ENCODE measurements at regions not wholly inside any gene's neighbourhood (a gene's known extent, or its start where the extent isn't known, plus 50 kb on each side); places are given as distances from the start of the nearest gene placed in this dataset.
A peak's percentile ranks its signal among the peaks of the same experiment; 100 is the strongest.

DNA sequence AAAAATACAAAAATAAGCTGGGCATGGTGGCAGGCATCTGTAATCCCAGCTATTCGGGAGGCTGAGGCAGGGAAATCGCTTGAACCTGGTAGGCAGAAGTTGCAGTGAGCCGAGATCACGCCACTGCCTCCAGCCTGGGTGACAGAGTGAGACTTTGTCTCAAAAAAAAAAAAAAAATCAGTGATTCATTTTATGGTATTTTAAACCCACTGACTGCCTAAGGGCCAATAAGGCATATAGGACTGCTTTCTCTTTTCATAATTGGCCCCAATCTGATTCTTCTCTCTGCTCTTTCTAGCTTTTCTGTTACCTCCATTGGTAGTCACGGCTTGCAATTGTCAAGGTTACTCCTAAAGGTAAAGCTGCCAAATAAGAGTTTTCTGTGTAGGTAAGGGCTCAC lies 60.2 kb upstream of the ADGRF1 start:
- Histone ChIP-seq H3F3A (replicated peaks; ENCODE audit: low read depth) (no peaks in the 10 kb centered on the region), H2AFZ (0 out of 2 replicates have a peak overlapping the region, but pooled peaks have one; percentile 3)

DNA sequence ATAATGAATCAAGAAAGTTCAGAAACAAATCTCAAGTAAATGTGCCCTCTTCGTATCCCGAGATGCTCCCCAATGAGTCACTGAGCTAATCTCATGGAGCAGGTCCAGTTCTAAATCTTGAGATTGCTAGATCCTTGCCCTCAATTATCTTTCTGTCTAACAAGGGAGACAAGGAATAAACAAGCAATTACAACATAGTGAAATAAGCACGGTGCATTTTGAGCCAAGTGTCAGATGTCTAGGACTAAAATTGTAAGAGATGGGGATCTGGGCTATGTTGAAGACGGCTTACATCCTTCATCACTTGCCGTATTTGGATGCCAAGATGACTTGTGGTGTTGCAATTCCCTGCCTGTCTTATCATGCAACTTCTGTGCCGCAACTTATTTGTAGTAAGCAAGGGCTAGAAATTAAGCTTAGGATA lies 56.5 kb upstream of the ADGRF1 start:
- Histone ChIP-seq H3K27ac (ENCODE audit: low read depth) (no peak overlapping the region), H3K4me3 (no peak overlapping the region), H3K79me2 (replicated peaks; ENCODE audit: insufficient read depth) (no peaks in the 10 kb centered on the region), H4K20me1 (replicated peaks; ENCODE audit: insufficient read depth) (no peaks in the 10 kb centered on the region), H3F3A (replicated peaks; ENCODE audit: low read depth) (no peaks in the 10 kb centered on the region), H3K36me3 (ENCODE audit: insufficient read depth) (no peaks in the 10 kb centered on the region), H2AFZ (peak overlapping the region; percentile 69; the same call in 1 of the 2 replicates), H3K4me1 (ENCODE audit: insufficient read depth) (no peaks in the 10 kb centered on the region; the same call in 1 of the 2 replicates), H3K9me2 (ENCODE audit: insufficient read depth) (0 out of 2 replicates have a peak, but pooled peaks cover 14% of the 10 kb centered on the region), H3K4me2 (no peak overlapping the region), H3K27me3 (ENCODE audit: insufficient read depth) (no peaks in the 10 kb centered on the region)
- H3K36me3 Mint-ChIP-seq (ENCODE audit: low read depth): no peaks in the 10 kb centered on the region
- peaks cover 5% of the 10 kb centered on the region for H3K4me1 Mint-ChIP-seq
- no peak for DNase-seq (ENCODE audit: low spot score)
- H3K9me3 Mint-ChIP-seq: no peaks in the 10 kb centered on the region
- H3K4me3 Mint-ChIP-seq: no peak overlapping the region
- ATAC-seq: no peak
- H3K27me3 Mint-ChIP-seq (ENCODE audit: insufficient read depth, low read depth, poor library complexity): peaks cover 5% of the 10 kb centered on the region
- H3K27ac Mint-ChIP-seq: no peak overlapping the region
- no peak for TF ChIP-seq ZNF114 (CRISPR knock-in tag; IDR thresholded peaks at IDR 0.05)
- no peak for TF ChIP-seq CREB1 (CRISPR knock-in tag; IDR thresholded peaks at IDR 0.05; ENCODE audit: low read depth)
- no peak for TF ChIP-seq EZH2phosphoT487 (IDR thresholded peaks at IDR 0.05; ENCODE audit: unreplicated experiment)
- TF ChIP-seq, protein P1, sequence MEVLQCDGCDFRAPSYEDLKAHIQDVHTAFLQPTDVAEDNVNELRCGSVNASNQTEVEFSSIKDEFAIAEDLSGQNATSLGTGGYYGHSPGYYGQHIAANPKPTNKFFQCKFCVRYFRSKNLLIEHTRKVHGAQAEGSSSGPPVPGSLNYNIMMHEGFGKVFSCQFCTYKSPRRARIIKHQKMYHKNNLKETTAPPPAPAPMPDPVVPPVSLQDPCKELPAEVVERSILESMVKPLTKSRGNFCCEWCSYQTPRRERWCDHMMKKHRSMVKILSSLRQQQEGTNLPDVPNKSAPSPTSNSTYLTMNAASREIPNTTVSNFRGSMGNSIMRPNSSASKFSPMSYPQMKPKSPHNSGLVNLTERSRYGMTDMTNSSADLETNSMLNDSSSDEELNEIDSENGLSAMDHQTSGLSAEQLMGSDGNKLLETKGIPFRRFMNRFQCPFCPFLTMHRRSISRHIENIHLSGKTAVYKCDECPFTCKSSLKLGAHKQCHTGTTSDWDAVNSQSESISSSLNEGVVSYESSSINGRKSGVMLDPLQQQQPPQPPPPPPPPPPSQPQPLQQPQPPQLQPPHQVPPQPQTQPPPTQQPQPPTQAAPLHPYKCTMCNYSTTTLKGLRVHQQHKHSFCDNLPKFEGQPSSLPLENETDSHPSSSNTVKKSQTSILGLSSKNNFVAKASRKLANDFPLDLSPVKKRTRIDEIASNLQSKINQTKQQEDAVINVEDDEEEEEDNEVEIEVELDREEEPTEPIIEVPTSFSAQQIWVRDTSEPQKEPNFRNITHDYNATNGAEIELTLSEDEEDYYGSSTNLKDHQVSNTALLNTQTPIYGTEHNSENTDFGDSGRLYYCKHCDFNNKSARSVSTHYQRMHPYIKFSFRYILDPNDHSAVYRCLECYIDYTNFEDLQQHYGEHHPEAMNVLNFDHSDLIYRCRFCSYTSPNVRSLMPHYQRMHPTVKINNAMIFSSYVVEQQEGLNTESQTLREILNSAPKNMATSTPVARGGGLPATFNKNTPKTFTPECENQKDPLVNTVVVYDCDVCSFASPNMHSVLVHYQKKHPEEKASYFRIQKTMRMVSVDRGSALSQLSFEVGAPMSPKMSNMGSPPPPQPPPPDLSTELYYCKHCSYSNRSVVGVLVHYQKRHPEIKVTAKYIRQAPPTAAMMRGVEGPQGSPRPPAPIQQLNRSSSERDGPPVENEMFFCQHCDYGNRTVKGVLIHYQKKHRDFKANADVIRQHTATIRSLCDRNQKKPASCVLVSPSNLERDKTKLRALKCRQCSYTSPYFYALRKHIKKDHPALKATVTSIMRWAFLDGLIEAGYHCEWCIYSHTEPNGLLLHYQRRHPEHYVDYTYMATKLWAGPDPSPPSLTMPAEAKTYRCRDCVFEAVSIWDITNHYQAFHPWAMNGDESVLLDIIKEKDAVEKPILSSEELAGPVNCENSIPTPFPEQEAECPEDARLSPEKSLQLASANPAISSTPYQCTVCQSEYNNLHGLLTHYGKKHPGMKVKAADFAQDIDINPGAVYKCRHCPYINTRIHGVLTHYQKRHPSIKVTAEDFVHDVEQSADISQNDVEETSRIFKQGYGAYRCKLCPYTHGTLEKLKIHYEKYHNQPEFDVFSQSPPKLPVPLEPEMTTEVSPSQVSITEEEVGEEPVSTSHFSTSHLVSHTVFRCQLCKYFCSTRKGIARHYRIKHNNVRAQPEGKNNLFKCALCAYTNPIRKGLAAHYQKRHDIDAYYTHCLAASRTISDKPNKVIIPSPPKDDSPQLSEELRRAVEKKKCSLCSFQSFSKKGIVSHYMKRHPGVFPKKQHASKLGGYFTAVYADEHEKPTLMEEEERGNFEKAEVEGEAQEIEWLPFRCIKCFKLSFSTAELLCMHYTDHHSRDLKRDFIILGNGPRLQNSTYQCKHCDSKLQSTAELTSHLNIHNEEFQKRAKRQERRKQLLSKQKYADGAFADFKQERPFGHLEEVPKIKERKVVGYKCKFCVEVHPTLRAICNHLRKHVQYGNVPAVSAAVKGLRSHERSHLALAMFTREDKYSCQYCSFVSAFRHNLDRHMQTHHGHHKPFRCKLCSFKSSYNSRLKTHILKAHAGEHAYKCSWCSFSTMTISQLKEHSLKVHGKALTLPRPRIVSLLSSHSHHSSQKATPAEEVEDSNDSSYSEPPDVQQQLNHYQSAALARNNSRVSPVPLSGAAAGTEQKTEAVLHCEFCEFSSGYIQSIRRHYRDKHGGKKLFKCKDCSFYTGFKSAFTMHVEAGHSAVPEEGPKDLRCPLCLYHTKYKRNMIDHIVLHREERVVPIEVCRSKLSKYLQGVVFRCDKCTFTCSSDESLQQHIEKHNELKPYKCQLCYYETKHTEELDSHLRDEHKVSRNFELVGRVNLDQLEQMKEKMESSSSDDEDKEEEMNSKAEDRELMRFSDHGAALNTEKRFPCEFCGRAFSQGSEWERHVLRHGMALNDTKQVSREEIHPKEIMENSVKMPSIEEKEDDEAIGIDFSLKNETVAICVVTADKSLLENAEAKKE (CRISPR knock-in tag; IDR thresholded peaks at IDR 0.05): no peak
- TF ChIP-seq ZNF331 (CRISPR knock-in tag; IDR thresholded peaks at IDR 0.05; ENCODE audit: low read depth): no peak
- TF ChIP-seq, protein P2, sequence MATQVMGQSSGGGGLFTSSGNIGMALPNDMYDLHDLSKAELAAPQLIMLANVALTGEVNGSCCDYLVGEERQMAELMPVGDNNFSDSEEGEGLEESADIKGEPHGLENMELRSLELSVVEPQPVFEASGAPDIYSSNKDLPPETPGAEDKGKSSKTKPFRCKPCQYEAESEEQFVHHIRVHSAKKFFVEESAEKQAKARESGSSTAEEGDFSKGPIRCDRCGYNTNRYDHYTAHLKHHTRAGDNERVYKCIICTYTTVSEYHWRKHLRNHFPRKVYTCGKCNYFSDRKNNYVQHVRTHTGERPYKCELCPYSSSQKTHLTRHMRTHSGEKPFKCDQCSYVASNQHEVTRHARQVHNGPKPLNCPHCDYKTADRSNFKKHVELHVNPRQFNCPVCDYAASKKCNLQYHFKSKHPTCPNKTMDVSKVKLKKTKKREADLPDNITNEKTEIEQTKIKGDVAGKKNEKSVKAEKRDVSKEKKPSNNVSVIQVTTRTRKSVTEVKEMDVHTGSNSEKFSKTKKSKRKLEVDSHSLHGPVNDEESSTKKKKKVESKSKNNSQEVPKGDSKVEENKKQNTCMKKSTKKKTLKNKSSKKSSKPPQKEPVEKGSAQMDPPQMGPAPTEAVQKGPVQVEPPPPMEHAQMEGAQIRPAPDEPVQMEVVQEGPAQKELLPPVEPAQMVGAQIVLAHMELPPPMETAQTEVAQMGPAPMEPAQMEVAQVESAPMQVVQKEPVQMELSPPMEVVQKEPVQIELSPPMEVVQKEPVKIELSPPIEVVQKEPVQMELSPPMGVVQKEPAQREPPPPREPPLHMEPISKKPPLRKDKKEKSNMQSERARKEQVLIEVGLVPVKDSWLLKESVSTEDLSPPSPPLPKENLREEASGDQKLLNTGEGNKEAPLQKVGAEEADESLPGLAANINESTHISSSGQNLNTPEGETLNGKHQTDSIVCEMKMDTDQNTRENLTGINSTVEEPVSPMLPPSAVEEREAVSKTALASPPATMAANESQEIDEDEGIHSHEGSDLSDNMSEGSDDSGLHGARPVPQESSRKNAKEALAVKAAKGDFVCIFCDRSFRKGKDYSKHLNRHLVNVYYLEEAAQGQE (IDR thresholded peaks at IDR 0.05; ENCODE audit: unreplicated experiment): no peak

More for the DNA sequence above, 60.2 kb upstream of the ADGRF1 start:
- Histone ChIP-seq H3K27me3 (ENCODE audit: insufficient read depth) (no peaks in the 10 kb centered on the region), H4K20me1 (replicated peaks; ENCODE audit: insufficient read depth) (no peaks in the 10 kb centered on the region), H3K4me1 (ENCODE audit: insufficient read depth) (peaks cover 22% of the 10 kb centered on the region), H3K79me2 (replicated peaks; ENCODE audit: insufficient read depth) (no peaks in the 10 kb centered on the region), H3K4me3 (no peak overlapping the region), H3K36me3 (ENCODE audit: insufficient read depth) (no peaks in the 10 kb centered on the region), H3K4me2 (no peak overlapping the region), H3K27ac (ENCODE audit: low read depth) (no peak overlapping the region), H3K9me2 (ENCODE audit: insufficient read depth) (peaks cover 27% of the 10 kb centered on the region; the same call in 1 of the 2 replicates)
- H3K36me3 Mint-ChIP-seq (ENCODE audit: low read depth): no peaks in the 10 kb centered on the region
- ATAC-seq: no peak
- no peak for TF ChIP-seq EZH2phosphoT487 (IDR thresholded peaks at IDR 0.05; ENCODE audit: unreplicated experiment)
- TF ChIP-seq EZH2 (IDR thresholded peaks at IDR 0.05; ENCODE audit: low read depth, unreplicated experiment): no peak
- TF ChIP-seq, protein P3, sequence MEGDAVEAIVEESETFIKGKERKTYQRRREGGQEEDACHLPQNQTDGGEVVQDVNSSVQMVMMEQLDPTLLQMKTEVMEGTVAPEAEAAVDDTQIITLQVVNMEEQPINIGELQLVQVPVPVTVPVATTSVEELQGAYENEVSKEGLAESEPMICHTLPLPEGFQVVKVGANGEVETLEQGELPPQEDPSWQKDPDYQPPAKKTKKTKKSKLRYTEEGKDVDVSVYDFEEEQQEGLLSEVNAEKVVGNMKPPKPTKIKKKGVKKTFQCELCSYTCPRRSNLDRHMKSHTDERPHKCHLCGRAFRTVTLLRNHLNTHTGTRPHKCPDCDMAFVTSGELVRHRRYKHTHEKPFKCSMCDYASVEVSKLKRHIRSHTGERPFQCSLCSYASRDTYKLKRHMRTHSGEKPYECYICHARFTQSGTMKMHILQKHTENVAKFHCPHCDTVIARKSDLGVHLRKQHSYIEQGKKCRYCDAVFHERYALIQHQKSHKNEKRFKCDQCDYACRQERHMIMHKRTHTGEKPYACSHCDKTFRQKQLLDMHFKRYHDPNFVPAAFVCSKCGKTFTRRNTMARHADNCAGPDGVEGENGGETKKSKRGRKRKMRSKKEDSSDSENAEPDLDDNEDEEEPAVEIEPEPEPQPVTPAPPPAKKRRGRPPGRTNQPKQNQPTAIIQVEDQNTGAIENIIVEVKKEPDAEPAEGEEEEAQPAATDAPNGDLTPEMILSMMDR (conservative IDR thresholded peaks at IDR 0.05; ENCODE audit: low read depth in 2 of 2): no peak
- TF ChIP-seq NANOG (IDR thresholded peaks at IDR 0.05; ENCODE audit: borderline replicate concordance): no peak
- no peak for TF ChIP-seq STAT1 (IDR thresholded peaks at IDR 0.05; ENCODE audit: unreplicated experiment)
- TF ChIP-seq ZNF114 (CRISPR knock-in tag; IDR thresholded peaks at IDR 0.05): no peak
- TF ChIP-seq POLR2AphosphoS5 (IDR thresholded peaks at IDR 0.05; ENCODE audit: low read depth): no peak
- H3K27me3 Mint-ChIP-seq (ENCODE audit: insufficient read depth, low read depth, poor library complexity): no peaks in the 10 kb centered on the region
- no peak overlapping the region for H3K27ac Mint-ChIP-seq
- no peak for DNase-seq (ENCODE audit: low spot score)
- no peak overlapping the region for H3K4me3 Mint-ChIP-seq
- H3K9me3 Mint-ChIP-seq: no peaks in the 10 kb centered on the region
- H3K4me1 Mint-ChIP-seq: peaks cover 20% of the 10 kb centered on the region

All from GM23338 (cell line).